Endothelial cell (in vitro differentiated cells): ENCODE measurements at regions not wholly inside any gene's neighbourhood (a gene's known extent, or its start where the extent isn't known, plus 50 kb on each side); places are given as distances from the start of the nearest gene placed in this dataset.

Experiments
- DNase-seq: peaks from one replicate; pipeline ENCODE4 v3.0.0; 2021; ENCODE audit warnings: low spot score
- H3K27ac Mint-ChIP-seq: one replicate; pipeline ENCODE4 v1.8.0; 2021; ENCODE audit warnings: mixed read lengths, inconsistent platforms; ENCODE audit not compliant: unreplicated experiment
- H3K27me3 Mint-ChIP-seq: one replicate; pipeline ENCODE4 v1.8.0; 2021; ENCODE audit warnings: mild to moderate bottlenecking, moderate library complexity, mixed read lengths, inconsistent platforms; ENCODE audit not compliant: unreplicated experiment
- H3K36me3 Mint-ChIP-seq: one replicate; pipeline ENCODE4 v1.8.0; 2021; ENCODE audit warnings: mild to moderate bottlenecking, low read depth, mixed read lengths, inconsistent platforms; ENCODE audit not compliant: unreplicated experiment
- H3K4me1 Mint-ChIP-seq: one replicate; pipeline ENCODE4 v1.8.0; 2021; ENCODE audit warnings: mild to moderate bottlenecking, mixed read lengths, inconsistent platforms; ENCODE audit not compliant: unreplicated experiment
- H3K4me3 Mint-ChIP-seq: one replicate; pipeline ENCODE4 v1.8.0; 2021; ENCODE audit warnings: mild to moderate bottlenecking, mixed read lengths, inconsistent platforms; ENCODE audit not compliant: unreplicated experiment
- H3K9me3 Mint-ChIP-seq: one replicate; pipeline ENCODE4 v1.8.0; 2021; ENCODE audit warnings: mixed read lengths, inconsistent platforms; ENCODE audit not compliant: unreplicated experiment
- TF ChIP-seq, protein P1 (sequence below): fragments of 200-600 bp; sonication (generic); IDR thresholded peaks from one replicate; pipeline ENCODE4 v1.5.0; 2021; ENCODE audit warnings: antibody characterized with exemption; ENCODE audit not compliant: unreplicated experiment

GRCh38 chr14:56933446-56933845 lies 123.2 kb upstream of the OTX2 start:
- H3K4me3 Mint-ChIP-seq = no peak overlapping the region
- H3K27me3 Mint-ChIP-seq = no peaks in the 10 kb centered on the region
- no peak for DNase-seq
- H3K27ac Mint-ChIP-seq = no peak overlapping the region
- H3K4me1 Mint-ChIP-seq = no peaks in the 10 kb centered on the region
- TF ChIP-seq, protein P1, sequence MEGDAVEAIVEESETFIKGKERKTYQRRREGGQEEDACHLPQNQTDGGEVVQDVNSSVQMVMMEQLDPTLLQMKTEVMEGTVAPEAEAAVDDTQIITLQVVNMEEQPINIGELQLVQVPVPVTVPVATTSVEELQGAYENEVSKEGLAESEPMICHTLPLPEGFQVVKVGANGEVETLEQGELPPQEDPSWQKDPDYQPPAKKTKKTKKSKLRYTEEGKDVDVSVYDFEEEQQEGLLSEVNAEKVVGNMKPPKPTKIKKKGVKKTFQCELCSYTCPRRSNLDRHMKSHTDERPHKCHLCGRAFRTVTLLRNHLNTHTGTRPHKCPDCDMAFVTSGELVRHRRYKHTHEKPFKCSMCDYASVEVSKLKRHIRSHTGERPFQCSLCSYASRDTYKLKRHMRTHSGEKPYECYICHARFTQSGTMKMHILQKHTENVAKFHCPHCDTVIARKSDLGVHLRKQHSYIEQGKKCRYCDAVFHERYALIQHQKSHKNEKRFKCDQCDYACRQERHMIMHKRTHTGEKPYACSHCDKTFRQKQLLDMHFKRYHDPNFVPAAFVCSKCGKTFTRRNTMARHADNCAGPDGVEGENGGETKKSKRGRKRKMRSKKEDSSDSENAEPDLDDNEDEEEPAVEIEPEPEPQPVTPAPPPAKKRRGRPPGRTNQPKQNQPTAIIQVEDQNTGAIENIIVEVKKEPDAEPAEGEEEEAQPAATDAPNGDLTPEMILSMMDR = no peak
- no peaks in the 10 kb centered on the region for H3K9me3 Mint-ChIP-seq
- H3K36me3 Mint-ChIP-seq = no peaks in the 10 kb centered on the region

DNA sequence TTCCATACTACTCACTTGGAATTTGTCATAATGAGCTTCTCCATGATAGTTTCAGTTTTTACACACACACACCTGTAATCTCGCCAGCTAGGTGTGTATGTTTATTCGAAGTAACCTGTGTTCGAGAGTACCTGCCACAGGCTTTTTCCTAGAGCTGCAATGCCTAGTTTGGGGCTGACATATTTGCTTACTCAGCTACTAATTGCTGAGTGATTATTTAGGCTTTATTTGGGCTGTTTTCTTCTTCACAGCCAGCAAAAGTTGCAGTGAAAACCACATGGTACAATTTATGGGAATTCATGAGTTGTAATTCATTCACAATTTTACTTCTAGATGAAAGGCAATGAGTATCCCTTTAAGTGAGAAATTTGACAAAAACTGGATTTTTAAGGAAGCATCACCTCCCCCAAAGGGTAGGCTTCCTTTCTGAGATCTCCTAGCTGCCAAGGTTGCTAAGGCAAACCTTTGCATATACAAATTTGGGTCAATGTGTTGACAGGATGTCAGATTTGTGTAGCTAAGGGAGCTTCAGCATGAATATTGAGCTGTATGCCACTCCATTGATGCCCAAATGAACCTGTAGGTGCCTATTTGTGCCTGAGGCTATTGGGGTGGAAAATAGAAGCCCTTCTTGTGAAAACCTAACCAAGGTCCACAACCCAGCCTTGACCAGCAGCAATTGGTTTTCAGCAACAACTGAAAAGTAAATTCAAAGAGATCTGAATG lies 108.7 kb upstream of the OTX2 start:
- H3K36me3 Mint-ChIP-seq = no peaks in the 10 kb centered on the region
- TF ChIP-seq, protein P1 = no peak
- no peaks in the 10 kb centered on the region for H3K9me3 Mint-ChIP-seq
- H3K27ac Mint-ChIP-seq = no peak overlapping the region
- DNase-seq = no peak
- no peaks in the 10 kb centered on the region for H3K4me1 Mint-ChIP-seq
- H3K4me3 Mint-ChIP-seq = no peak overlapping the region
- H3K27me3 Mint-ChIP-seq = no peaks in the 10 kb centered on the region

DNA sequence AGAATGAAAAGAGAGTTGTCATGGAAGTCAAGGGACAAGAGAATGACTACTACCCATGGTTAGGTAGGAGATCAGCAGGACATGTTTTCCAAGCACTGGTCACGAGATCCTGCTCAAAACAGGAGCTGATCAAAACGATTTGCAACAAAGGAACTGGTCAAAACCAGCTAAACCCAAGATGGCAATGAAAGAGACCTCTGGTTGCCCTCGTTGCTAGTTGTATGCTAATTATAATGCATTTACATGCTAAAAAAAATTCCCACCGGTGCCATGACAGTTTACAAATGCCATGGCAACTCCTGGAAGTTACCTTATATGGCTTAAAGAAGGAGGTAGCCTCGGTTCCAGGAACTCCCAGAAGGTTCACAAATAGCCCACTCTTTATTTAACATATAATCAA lies 95.0 kb upstream of the OTX2 start:
- TF ChIP-seq, protein P1 = no peak
- Mint-ChIP-seq H3K9me3 (no peaks in the 10 kb centered on the region), H3K27ac (no peak overlapping the region), H3K27me3 (no peaks in the 10 kb centered on the region), H3K4me3 (no peak overlapping the region), H3K36me3 (no peaks in the 10 kb centered on the region), H3K4me1 (no peaks in the 10 kb centered on the region)
- DNase-seq = no peak

- no peaks in the 10 kb centered on the region for H3K27me3 Mint-ChIP-seq
- TF ChIP-seq, protein P1 = no peak
- no peak for DNase-seq
- no peaks in the 10 kb centered on the region for H3K36me3 Mint-ChIP-seq
- peaks cover 2% of the 10 kb centered on the region for H3K4me1 Mint-ChIP-seq
- no peak overlapping the region for H3K27ac Mint-ChIP-seq
- H3K9me3 Mint-ChIP-seq = no peaks in the 10 kb centered on the region
- H3K4me3 Mint-ChIP-seq = no peak overlapping the region
Observed at GRCh38 chr14:56903304-56903969, 93.2 kb upstream of the OTX2 start.

DNA sequence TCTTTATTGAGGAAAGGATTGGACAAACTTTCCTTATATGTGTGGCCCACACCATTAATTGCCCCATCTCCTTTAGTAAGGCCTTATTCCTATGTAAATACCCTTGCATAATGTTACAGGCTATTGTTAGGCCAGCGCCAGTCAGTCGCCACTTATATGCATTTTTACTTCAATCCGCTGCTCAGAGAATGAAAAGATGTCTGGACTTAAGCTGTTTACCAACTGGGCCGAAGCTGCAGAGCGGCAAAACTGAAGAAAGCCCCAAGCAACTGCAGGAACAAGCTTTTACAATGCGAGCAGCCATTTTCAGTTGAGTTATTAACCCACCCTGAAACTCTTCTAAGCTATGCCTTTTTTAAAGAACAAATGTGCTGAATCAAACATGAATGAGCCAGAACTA lies 92.1 kb upstream of the OTX2 start:
- TF ChIP-seq, protein P1 = no peak
- no peak overlapping the region for H3K4me3 Mint-ChIP-seq
- no peaks in the 10 kb centered on the region for H3K36me3 Mint-ChIP-seq
- H3K27me3 Mint-ChIP-seq = peaks cover 1% of the 10 kb centered on the region
- H3K9me3 Mint-ChIP-seq = no peaks in the 10 kb centered on the region
- H3K4me1 Mint-ChIP-seq = peaks cover 2% of the 10 kb centered on the region
- no peak for DNase-seq
- H3K27ac Mint-ChIP-seq = no peak overlapping the region
